ENCODE measurements at regions not wholly inside any gene's neighbourhood (a gene's known extent, or its start where the extent isn't known, plus 50 kb on each side); places are given as distances from the start of the nearest gene placed in this dataset.

DNA sequence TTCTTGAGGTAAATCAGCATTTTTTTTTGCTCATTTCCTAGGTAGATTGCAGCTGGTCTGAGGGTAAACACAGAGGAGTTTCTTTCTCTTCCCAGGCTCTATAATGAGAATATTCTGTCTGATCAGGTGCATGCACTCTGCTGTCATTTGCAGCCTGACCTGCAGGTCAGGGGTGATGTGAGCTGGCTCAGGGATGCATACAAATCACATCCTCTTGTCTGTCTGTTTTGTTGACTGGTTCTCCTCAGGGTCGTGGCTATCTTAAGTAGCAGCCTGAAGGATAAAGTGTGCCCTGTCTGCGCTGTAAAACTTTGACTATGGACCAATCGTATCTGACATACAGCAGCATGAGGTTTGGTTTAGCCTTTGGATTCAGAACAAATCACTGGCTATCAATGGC is 183.4 kb upstream of the POU3F2 start:
- TF ChIP-seq, protein P1, sequence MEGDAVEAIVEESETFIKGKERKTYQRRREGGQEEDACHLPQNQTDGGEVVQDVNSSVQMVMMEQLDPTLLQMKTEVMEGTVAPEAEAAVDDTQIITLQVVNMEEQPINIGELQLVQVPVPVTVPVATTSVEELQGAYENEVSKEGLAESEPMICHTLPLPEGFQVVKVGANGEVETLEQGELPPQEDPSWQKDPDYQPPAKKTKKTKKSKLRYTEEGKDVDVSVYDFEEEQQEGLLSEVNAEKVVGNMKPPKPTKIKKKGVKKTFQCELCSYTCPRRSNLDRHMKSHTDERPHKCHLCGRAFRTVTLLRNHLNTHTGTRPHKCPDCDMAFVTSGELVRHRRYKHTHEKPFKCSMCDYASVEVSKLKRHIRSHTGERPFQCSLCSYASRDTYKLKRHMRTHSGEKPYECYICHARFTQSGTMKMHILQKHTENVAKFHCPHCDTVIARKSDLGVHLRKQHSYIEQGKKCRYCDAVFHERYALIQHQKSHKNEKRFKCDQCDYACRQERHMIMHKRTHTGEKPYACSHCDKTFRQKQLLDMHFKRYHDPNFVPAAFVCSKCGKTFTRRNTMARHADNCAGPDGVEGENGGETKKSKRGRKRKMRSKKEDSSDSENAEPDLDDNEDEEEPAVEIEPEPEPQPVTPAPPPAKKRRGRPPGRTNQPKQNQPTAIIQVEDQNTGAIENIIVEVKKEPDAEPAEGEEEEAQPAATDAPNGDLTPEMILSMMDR (IDR thresholded peaks at IDR 0.05), result no peak
- TF ChIP-seq POLR2A (IDR thresholded peaks at IDR 0.05) (no peak), EP300 (IDR thresholded peaks at IDR 0.05) (no peak), POLR2AphosphoS5 (IDR thresholded peaks at IDR 0.05) (no peak)
